Endothelial cell of umbilical vein (primary cell): ENCODE measurements at regions not wholly inside any gene's neighbourhood (a gene's known extent, or its start where the extent isn't known, plus 50 kb on each side); places are given as distances from the start of the nearest gene placed in this dataset.

ENCODE experiments used
- BruUV-seq: library from RNA; stranded (reverse); fragments of 400-500 nt; replicated peaks from 2 replicates; lab custom pipeline; 2021; lab: Mats Ljungman, UMichigan
- CTCF ChIA-PET: fragments of 300-600, 350-600 bp; sonication (Branson Sonifier 250); formaldehyde crosslinking; loops from one replicate; lab custom pipeline; 2021; ENCODE audit warnings: antibody characterized with exemption, inconsistent platforms; lab: Charles Lee
- POLR2A ChIA-PET: fragments of 300-600, 350-600 bp; sonication (Branson Sonifier 250); formaldehyde crosslinking; loops from one replicate; lab custom pipeline; 2021; ENCODE audit warnings: antibody characterized with exemption, inconsistent platforms; lab: Charles Lee
- DNase-seq: peaks from one replicate; pipeline ENCODE4 v3.0.0-alpha.2; 2011; ENCODE audit warnings: low read depth, low spot score
- FAIRE-seq: peaks from 2 replicates; lab custom pipeline; 2011; peaks lifted over from hg19 to GRCh38; lab: Jason Lieb, UNC
- H2AFZ ChIP-seq: 2 replicates; pipeline ENCODE4 v1.6.0; 2012; ENCODE audit warnings: low read depth, low read length, control low read depth, inconsistent platforms
- H3K27ac ChIP-seq: 2 replicates; pipeline ENCODE4 v1.5.1; 2011; ENCODE audit warnings: low read depth, mild to moderate bottlenecking, control low read depth, low read length, moderate library complexity; ENCODE audit not compliant: insufficient read depth
- H3K27me3 ChIP-seq, 2 experiments: 2 replicates each; pipeline versions ENCODE4 v1.6.0 to v1.6.1; 2011; ENCODE audit warnings: low read length in 2 of 2, mixed read lengths in 1 of 2; ENCODE audit not compliant: control insufficient read depth in 2 of 2, insufficient read depth in 2 of 2
- H3K36me3 ChIP-seq, 2 experiments: 2 replicates in 1 of 2; 3 replicates in 1 of 2; pipeline ENCODE4 v1.5.1; 2011; ENCODE audit warnings: low read length in 2 of 2, mild to moderate bottlenecking in 1 of 2, moderate library complexity in 1 of 2; ENCODE audit not compliant: control insufficient read depth in 2 of 2, insufficient read depth in 2 of 2; ENCODE audit errors: extremely low read depth in 1 of 2
- H3K4me1 ChIP-seq: 3 replicates; pipeline ENCODE4 v1.5.1; 2011; ENCODE audit warnings: mild to moderate bottlenecking, low read length; ENCODE audit not compliant: control insufficient read depth, insufficient read depth; ENCODE audit errors: extremely low read depth
- H3K4me2 ChIP-seq: 2 replicates; pipeline ENCODE4 v1.6.1; 2011; ENCODE audit warnings: low read length, control low read depth, mixed read lengths; ENCODE audit not compliant: insufficient read depth
- H3K4me3 ChIP-seq, 3 experiments: fragments of 200-600 bp in 1 of 3; sonication (generic), shearing (Covaris generic) in 1 of 3; replicated peaks in 1 of 3; 2 replicates each; pipeline ENCODE4 v1.5.1; 2011 to 2016; ENCODE audit warnings: control low read depth in 3 of 3, low read length in 3 of 3, mild to moderate bottlenecking in 2 of 3, inconsistent platforms in 1 of 3, low read depth in 1 of 3, moderate library complexity in 1 of 3; ENCODE audit not compliant: insufficient read depth in 1 of 3
- H3K79me2 ChIP-seq: 2 replicates; pipeline ENCODE4 v1.6.0; 2012; ENCODE audit warnings: low read length, inconsistent platforms; ENCODE audit not compliant: control insufficient read depth, insufficient read depth
- H3K9ac ChIP-seq: replicated peaks from 2 replicates; pipeline ENCODE3; 2011; ENCODE audit warnings: low read length, control low read depth; ENCODE audit not compliant: insufficient read depth; ENCODE audit errors: extremely low read depth
- H3K9me1 ChIP-seq: replicated peaks from 3 replicates; pipeline ENCODE4 v1.6.0; 2011; ENCODE audit warnings: mild to moderate bottlenecking, low read length; ENCODE audit not compliant: control insufficient read depth, insufficient read depth; ENCODE audit errors: extremely low read depth
- H3K9me3 ChIP-seq: replicated peaks from 2 replicates; pipeline ENCODE4 v1.5.1; 2012; ENCODE audit warnings: low read length, inconsistent platforms; ENCODE audit not compliant: control insufficient read depth, insufficient read depth
- H4K20me1 ChIP-seq: replicated peaks from 2 replicates; pipeline ENCODE3; 2011; ENCODE audit warnings: mild to moderate bottlenecking, low read length; ENCODE audit not compliant: control insufficient read depth, insufficient read depth; ENCODE audit errors: extremely low read depth
- CTCF ChIP-seq, 2 donors: IDR thresholded peaks; 1 replicate in 1 of 2; 2 replicates in 1 of 2; pipeline ENCODE4 v1.5.1; 2011; ENCODE audit warnings: low read length in 2 of 2, mild to moderate bottlenecking in 2 of 2, moderate library complexity in 2 of 2, control low read depth in 1 of 2, inconsistent platforms in 1 of 2, low read depth in 1 of 2; ENCODE audit not compliant: insufficient read depth in 1 of 2; ENCODE audit errors: extremely low read depth in 1 of 2
- EZH2 ChIP-seq: IDR thresholded peaks from 2 replicates; pipeline ENCODE4 v1.6.1; 2012; ENCODE audit warnings: borderline replicate concordance, low read depth, mild to moderate bottlenecking, moderate library complexity, low read length, inconsistent platforms; ENCODE audit not compliant: severe bottlenecking
- FOS ChIP-seq: IDR thresholded peaks from 2 replicates; pipeline ENCODE4 v1.6.1; 2011; ENCODE audit warnings: mild to moderate bottlenecking, low read length, moderate library complexity, borderline replicate concordance; ENCODE audit not compliant: insufficient read depth
- GATA2 ChIP-seq: IDR thresholded peaks from 2 replicates; pipeline ENCODE4 v1.7.0; 2011; ENCODE audit warnings: low read depth, mild to moderate bottlenecking, moderate library complexity, mixed read lengths, low read length; ENCODE audit not compliant: insufficient read length, insufficient read depth
- JUN ChIP-seq: IDR thresholded peaks from 2 replicates; pipeline ENCODE4 v1.6.1; 2011; ENCODE audit warnings: borderline replicate concordance, low read depth; ENCODE audit not compliant: insufficient read length, insufficient read depth
- MYC ChIP-seq: IDR thresholded peaks from one replicate; pipeline ENCODE4 v1.6.1; 2011; ENCODE audit warnings: mild to moderate bottlenecking, low read depth, low read length
- POLR2A ChIP-seq: IDR thresholded peaks from 2 replicates; pipeline ENCODE4 v1.6.1; 2012; ENCODE audit warnings: low read depth, mild to moderate bottlenecking, control low read depth, low read length
- dilution Hi-C: fragments of 300-500 bp; cut with MboI; formaldehyde crosslinking; loops from one replicate; pipeline ENCODE4 v1.15.0; 2019; ENCODE audit warnings: low sequenced_read_pairs; ENCODE audit not compliant: extremely low pct_ligation_motif_present
- intact Hi-C: fragments of 100-400 bp; cut with micrococcal nuclease; formaldehyde crosslinking; loops from one replicate; pipeline ENCODE4 v1.10.0; 2022
- TF ChIP-seq, protein P1 (sequence below): IDR thresholded peaks from 2 replicates; pipeline ENCODE4 v1.6.1; 2011; ENCODE audit not compliant: insufficient read depth, insufficient read length

GRCh38 chr9:115591584-115591984 is 473.6 kb upstream of the TNC start:
- Histone ChIP-seq H3K9me1 (no peaks in the 10 kb centered on the region), H2AFZ (no peak overlapping the region), H3K36me3 (no peaks in the 10 kb centered on the region), H3K4me1 (peaks cover 3% of the 10 kb centered on the region), H3K4me2 (no peak overlapping the region), H3K27me3 (peaks cover 0 to 3% of the 10 kb centered on the region in 2 experiments), H3K9me3 (no peaks in the 10 kb centered on the region), H4K20me1 (no peaks in the 10 kb centered on the region), H3K79me2 (no peaks in the 10 kb centered on the region), H3K9ac (no peak overlapping the region), H3K27ac (no peak overlapping the region), H3K4me3 (no peak overlapping the region)
- FAIRE-seq: peak; percentile 92
- TF ChIP-seq CTCF (IDR thresholded peaks at IDR 0.05; ENCODE audit: extremely low read depth in 1 of 2, insufficient read depth in 1 of 2, low read depth in 1 of 2, low read length in 2 of 2): peak; percentile 75 to 78
- TF ChIP-seq, protein P1, sequence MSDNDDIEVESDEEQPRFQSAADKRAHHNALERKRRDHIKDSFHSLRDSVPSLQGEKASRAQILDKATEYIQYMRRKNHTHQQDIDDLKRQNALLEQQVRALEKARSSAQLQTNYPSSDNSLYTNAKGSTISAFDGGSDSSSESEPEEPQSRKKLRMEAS: no peak
- no peak for TF ChIP-seq GATA2
- peak; percentile 72 for TF ChIP-seq FOS
- TF ChIP-seq MYC: no peak
- TF ChIP-seq JUN: peak; percentile 64
- TF ChIP-seq EZH2: no peak
- TF ChIP-seq POLR2A: no peak
- intact Hi-C loops (loop anchor here (1.0 kb wide), 1 partner anchor 1070 kb away; no protein-coding TSS in a partner anchor), dilution Hi-C loops (no loop called here)
- DNase-seq: peak; percentile 90
- ChIA-PET POLR2A (no interaction called here), CTCF (interaction anchor here (0.6 to 3.2 kb wide), 12 partner anchors 557 to 1269 kb away, joined by 3 to 17 read pairs (median 5); no protein-coding TSS in a partner anchor)
- no TSS peak for BruUV-seq
